ENCODE measurements at regions not wholly inside any gene's neighbourhood (a gene's known extent, or its start where the extent isn't known, plus 50 kb on each side); places are given as distances from the start of the nearest gene placed in this dataset.

DNA sequence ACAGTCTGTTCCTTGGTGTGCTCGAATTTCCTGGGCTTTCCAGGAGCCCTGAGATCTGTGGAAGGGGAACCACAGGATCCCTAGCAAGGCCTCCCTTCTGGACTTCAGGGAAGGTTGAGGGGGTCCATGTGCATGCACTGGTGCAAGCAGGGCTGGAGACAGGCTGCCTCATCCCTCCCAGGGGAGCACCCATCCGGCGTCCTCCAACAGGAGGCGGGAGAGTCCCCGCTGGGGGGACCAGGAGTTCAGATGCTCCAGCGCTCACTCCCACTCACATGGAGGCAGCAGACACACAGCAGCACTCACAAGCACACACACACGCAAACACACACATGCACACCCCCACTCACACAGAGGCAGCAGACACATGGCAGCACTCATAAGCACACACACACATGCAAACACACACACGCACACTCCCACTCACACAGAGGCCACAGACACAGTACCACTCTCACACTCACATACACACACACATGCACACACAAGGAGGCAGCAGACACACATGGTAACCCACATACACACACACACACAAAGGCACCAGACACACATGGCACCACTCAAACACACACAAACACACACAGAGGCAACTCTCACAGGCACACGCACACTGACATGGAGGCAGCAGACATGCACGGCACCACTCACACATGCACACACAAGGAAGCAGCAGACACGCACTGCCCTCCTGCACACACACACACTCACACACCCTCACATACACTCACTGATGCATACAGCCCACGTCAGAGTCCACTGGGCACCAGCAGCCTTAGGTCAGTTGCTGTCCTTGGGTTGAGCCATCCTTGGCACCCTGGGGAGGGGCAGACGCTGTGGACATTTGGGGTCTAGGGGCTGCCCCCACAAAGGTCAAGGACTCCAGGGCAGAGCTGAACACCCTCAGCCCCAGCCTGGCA is 247.0 kb upstream of the PPP2R2D start:
- TF ChIP-seq, protein P1, sequence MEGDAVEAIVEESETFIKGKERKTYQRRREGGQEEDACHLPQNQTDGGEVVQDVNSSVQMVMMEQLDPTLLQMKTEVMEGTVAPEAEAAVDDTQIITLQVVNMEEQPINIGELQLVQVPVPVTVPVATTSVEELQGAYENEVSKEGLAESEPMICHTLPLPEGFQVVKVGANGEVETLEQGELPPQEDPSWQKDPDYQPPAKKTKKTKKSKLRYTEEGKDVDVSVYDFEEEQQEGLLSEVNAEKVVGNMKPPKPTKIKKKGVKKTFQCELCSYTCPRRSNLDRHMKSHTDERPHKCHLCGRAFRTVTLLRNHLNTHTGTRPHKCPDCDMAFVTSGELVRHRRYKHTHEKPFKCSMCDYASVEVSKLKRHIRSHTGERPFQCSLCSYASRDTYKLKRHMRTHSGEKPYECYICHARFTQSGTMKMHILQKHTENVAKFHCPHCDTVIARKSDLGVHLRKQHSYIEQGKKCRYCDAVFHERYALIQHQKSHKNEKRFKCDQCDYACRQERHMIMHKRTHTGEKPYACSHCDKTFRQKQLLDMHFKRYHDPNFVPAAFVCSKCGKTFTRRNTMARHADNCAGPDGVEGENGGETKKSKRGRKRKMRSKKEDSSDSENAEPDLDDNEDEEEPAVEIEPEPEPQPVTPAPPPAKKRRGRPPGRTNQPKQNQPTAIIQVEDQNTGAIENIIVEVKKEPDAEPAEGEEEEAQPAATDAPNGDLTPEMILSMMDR (IDR thresholded peaks at IDR 0.05; ENCODE audit: poor library complexity, severe bottlenecking) = no peak
- no peak for TF ChIP-seq TAF1 (IDR thresholded peaks at IDR 0.05; ENCODE audit: low read depth)
- no peak for TF ChIP-seq RAD21 (conservative IDR thresholded peaks at IDR 0.05)
- TF ChIP-seq, protein P2, sequence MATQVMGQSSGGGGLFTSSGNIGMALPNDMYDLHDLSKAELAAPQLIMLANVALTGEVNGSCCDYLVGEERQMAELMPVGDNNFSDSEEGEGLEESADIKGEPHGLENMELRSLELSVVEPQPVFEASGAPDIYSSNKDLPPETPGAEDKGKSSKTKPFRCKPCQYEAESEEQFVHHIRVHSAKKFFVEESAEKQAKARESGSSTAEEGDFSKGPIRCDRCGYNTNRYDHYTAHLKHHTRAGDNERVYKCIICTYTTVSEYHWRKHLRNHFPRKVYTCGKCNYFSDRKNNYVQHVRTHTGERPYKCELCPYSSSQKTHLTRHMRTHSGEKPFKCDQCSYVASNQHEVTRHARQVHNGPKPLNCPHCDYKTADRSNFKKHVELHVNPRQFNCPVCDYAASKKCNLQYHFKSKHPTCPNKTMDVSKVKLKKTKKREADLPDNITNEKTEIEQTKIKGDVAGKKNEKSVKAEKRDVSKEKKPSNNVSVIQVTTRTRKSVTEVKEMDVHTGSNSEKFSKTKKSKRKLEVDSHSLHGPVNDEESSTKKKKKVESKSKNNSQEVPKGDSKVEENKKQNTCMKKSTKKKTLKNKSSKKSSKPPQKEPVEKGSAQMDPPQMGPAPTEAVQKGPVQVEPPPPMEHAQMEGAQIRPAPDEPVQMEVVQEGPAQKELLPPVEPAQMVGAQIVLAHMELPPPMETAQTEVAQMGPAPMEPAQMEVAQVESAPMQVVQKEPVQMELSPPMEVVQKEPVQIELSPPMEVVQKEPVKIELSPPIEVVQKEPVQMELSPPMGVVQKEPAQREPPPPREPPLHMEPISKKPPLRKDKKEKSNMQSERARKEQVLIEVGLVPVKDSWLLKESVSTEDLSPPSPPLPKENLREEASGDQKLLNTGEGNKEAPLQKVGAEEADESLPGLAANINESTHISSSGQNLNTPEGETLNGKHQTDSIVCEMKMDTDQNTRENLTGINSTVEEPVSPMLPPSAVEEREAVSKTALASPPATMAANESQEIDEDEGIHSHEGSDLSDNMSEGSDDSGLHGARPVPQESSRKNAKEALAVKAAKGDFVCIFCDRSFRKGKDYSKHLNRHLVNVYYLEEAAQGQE (IDR thresholded peaks at IDR 0.05; ENCODE audit: borderline replicate concordance) = no peak
